Stromal cell of bone marrow (primary cell): ENCODE measurements at regions not wholly inside any gene's neighbourhood (a gene's known extent, or its start where the extent isn't known, plus 50 kb on each side); places are given as distances from the start of the nearest gene placed in this dataset.
"Not testable (repeated sequence)": the region's sequence is repeated elsewhere in the genome, so short reads cannot be mapped to it uniquely, and the experiment has no call there.

Experiments
- DNase-seq: peaks from one replicate; pipeline ENCODE4 v3.0.0-alpha.2; 2012; ENCODE audit warnings: low read depth

- no peak for DNase-seq
Measured at GRCh38 chr1:60541831-60542532, 468.4 kb upstream of the C1orf87 start.

- no peak for DNase-seq
Measured at GRCh38 chr1:60540141-60540540, 466.6 kb upstream of the C1orf87 start.

GRCh38 chr1:60535713-60536112 lies 462.1 kb upstream of the C1orf87 start:
- DNase-seq: no peak

- DNase-seq: no peak
Measured at GRCh38 chr1:60527567-60527966, 454.0 kb upstream of the C1orf87 start.

GRCh38 chr1:60516996-60517395 lies 443.4 kb upstream of the C1orf87 start:
- DNase-seq: no peak

- no peak for DNase-seq
Measured at GRCh38 chr1:60510162-60510561, 436.6 kb upstream of the C1orf87 start.

- no peak for DNase-seq
Measured at GRCh38 chr1:60504206-60504840, 430.8 kb upstream of the C1orf87 start.

GRCh38 chr1:60503266-60503925 lies 429.8 kb upstream of the C1orf87 start:
- DNase-seq: no peak

GRCh38 chr1:60502506-60502905 lies 428.9 kb upstream of the C1orf87 start:
- DNase-seq: no peak

GRCh38 chr1:60489916-60490480 lies 416.4 kb upstream of the C1orf87 start:
- DNase-seq: not testable (repeated sequence)

GRCh38 chr1:60488847-60489246 lies 415.3 kb upstream of the C1orf87 start:
- no peak for DNase-seq

- DNase-seq: no peak
Measured at GRCh38 chr1:60487565-60488345, 414.2 kb upstream of the C1orf87 start.

- no peak for DNase-seq
Measured at GRCh38 chr1:60483509-60483908, 409.9 kb upstream of the C1orf87 start.

- DNase-seq: no peak
Measured at GRCh38 chr1:60470246-60470645, 396.7 kb upstream of the C1orf87 start.

GRCh38 chr1:60463786-60464185 lies 390.2 kb upstream of the C1orf87 start:
- no peak for DNase-seq

- DNase-seq: no peak
Measured at GRCh38 chr1:60463146-60463545, 389.6 kb upstream of the C1orf87 start.

- no peak for DNase-seq
Measured at GRCh38 chr1:60461925-60462595, 388.5 kb upstream of the C1orf87 start.

GRCh38 chr1:60458111-60458510 lies 384.5 kb upstream of the C1orf87 start:
- no peak for DNase-seq

GRCh38 chr1:60449876-60450275 lies 376.3 kb upstream of the C1orf87 start:
- DNase-seq: no peak

GRCh38 chr1:60448850-60449249 lies 375.3 kb upstream of the C1orf87 start:
- DNase-seq: no peak

- DNase-seq: no peak
Measured at GRCh38 chr1:60444680-60445079, 371.1 kb upstream of the C1orf87 start.

GRCh38 chr1:60436186-60436585 lies 362.6 kb upstream of the C1orf87 start:
- no peak for DNase-seq
